Chondrocyte (in vitro differentiated cells): ENCODE measurements at regions not wholly inside any gene's neighbourhood (a gene's known extent, or its start where the extent isn't known, plus 50 kb on each side); places are given as distances from the start of the nearest gene placed in this dataset.
"Not testable (repeated sequence)": the region's sequence is repeated elsewhere in the genome, so short reads cannot be mapped to it uniquely, and the experiment has no call there.

ENCODE experiments used
- DNase-seq: peaks from one replicate; pipeline ENCODE4 v3.0.0; 2021; ENCODE audit warnings: mixed read lengths, low spot score
- H3K27ac Mint-ChIP-seq: one replicate; pipeline ENCODE4 v1.8.0; 2021; ENCODE audit warnings: mild to moderate bottlenecking, moderate library complexity, mixed read lengths; ENCODE audit not compliant: unreplicated experiment
- H3K27me3 Mint-ChIP-seq: 2 replicates; pipeline ENCODE4 v1.8.0; 2021; ENCODE audit warnings: low read depth, mixed read lengths
- H3K36me3 Mint-ChIP-seq: 2 replicates; pipeline ENCODE4 v1.8.0; 2021; ENCODE audit warnings: low read depth, mixed read lengths
- H3K4me1 Mint-ChIP-seq: 2 replicates; pipeline ENCODE4 v1.8.0; 2021; ENCODE audit warnings: low read depth, mild to moderate bottlenecking, mixed read lengths
- H3K4me3 Mint-ChIP-seq: one replicate; pipeline ENCODE4 v1.8.0; 2021; ENCODE audit warnings: mild to moderate bottlenecking, moderate library complexity, mixed read lengths; ENCODE audit not compliant: unreplicated experiment
- H3K9me3 Mint-ChIP-seq: 2 replicates; pipeline ENCODE4 v1.8.0; 2021; ENCODE audit warnings: low read depth, mixed read lengths
- TF ChIP-seq, protein P1 (sequence below): fragments of 200-600 bp; sonication (generic); IDR thresholded peaks from 2 replicates; pipeline ENCODE4 v1.5.0; 2021; ENCODE audit warnings: antibody characterized with exemption, mild to moderate bottlenecking, moderate library complexity

GRCh38 chr3:21013566-21013965, 737.4 kb downstream of the ZNF385D start:
- H3K9me3 Mint-ChIP-seq = peaks cover 41% of the 10 kb centered on the region
- H3K4me3 Mint-ChIP-seq = no peak overlapping the region
- TF ChIP-seq, protein P1, sequence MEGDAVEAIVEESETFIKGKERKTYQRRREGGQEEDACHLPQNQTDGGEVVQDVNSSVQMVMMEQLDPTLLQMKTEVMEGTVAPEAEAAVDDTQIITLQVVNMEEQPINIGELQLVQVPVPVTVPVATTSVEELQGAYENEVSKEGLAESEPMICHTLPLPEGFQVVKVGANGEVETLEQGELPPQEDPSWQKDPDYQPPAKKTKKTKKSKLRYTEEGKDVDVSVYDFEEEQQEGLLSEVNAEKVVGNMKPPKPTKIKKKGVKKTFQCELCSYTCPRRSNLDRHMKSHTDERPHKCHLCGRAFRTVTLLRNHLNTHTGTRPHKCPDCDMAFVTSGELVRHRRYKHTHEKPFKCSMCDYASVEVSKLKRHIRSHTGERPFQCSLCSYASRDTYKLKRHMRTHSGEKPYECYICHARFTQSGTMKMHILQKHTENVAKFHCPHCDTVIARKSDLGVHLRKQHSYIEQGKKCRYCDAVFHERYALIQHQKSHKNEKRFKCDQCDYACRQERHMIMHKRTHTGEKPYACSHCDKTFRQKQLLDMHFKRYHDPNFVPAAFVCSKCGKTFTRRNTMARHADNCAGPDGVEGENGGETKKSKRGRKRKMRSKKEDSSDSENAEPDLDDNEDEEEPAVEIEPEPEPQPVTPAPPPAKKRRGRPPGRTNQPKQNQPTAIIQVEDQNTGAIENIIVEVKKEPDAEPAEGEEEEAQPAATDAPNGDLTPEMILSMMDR = no peak
- DNase-seq = no peak
- no peaks in the 10 kb centered on the region for H3K27me3 Mint-ChIP-seq
- peaks cover 2% of the 10 kb centered on the region for H3K36me3 Mint-ChIP-seq
- no peak overlapping the region for H3K27ac Mint-ChIP-seq
- no peaks in the 10 kb centered on the region for H3K4me1 Mint-ChIP-seq

- DNase-seq = no peak
- no peaks in the 10 kb centered on the region for H3K36me3 Mint-ChIP-seq
- no peak overlapping the region for H3K27ac Mint-ChIP-seq
- no peaks in the 10 kb centered on the region for H3K4me1 Mint-ChIP-seq
- TF ChIP-seq, protein P1 = no peak
- no peaks in the 10 kb centered on the region for H3K9me3 Mint-ChIP-seq
- H3K27me3 Mint-ChIP-seq = no peaks in the 10 kb centered on the region
- H3K4me3 Mint-ChIP-seq = no peak overlapping the region
Observed at GRCh38 chr3:20999661-21000060, 751.3 kb downstream of the ZNF385D start.

GRCh38 chr3:20997183-20997582, 753.8 kb downstream of the ZNF385D start:
- no peaks in the 10 kb centered on the region for H3K36me3 Mint-ChIP-seq
- H3K9me3 Mint-ChIP-seq = no peaks in the 10 kb centered on the region
- no peak overlapping the region for H3K4me3 Mint-ChIP-seq
- H3K27me3 Mint-ChIP-seq = no peaks in the 10 kb centered on the region
- TF ChIP-seq, protein P1 = no peak
- no peak overlapping the region for H3K27ac Mint-ChIP-seq
- no peaks in the 10 kb centered on the region for H3K4me1 Mint-ChIP-seq
- DNase-seq = no peak

DNA sequence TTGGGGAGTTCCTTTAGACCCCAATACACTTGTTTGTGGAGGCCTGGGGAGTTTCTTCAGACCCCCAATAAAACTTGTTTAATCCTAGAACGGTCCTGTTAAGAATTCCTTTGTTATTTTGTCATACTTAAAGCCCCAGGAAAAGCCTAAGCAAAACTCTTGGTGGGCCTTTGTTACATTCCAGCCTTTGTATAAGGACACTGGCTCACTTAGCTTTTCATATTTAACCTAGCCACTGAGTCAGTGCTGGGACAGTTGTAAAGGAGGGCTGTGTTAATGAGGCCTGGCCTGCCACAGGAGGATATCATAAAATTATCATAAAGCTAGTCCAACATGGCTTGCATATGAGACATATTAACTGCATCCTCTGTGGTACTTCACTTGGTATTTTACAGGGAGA, 760.1 kb downstream of the ZNF385D start:
- DNase-seq = no peak
- Mint-ChIP-seq H3K4me1 (no peaks in the 10 kb centered on the region), H3K36me3 (no peaks in the 10 kb centered on the region), H3K9me3 (no peaks in the 10 kb centered on the region), H3K27ac (no peak overlapping the region), H3K4me3 (no peak overlapping the region), H3K27me3 (no peaks in the 10 kb centered on the region)
- TF ChIP-seq, protein P1 = no peak

GRCh38 chr3:20989653-20990052, 761.4 kb downstream of the ZNF385D start:
- not testable (repeated sequence) for DNase-seq, H3K4me1 Mint-ChIP-seq, H3K9me3 Mint-ChIP-seq, H3K4me3 Mint-ChIP-seq, H3K27me3 Mint-ChIP-seq, H3K36me3 Mint-ChIP-seq, H3K27ac Mint-ChIP-seq

GRCh38 chr3:20984594-20985205, 766.3 kb downstream of the ZNF385D start:
- Mint-ChIP-seq H3K4me1 (no peaks in the 10 kb centered on the region), H3K36me3 (no peaks in the 10 kb centered on the region), H3K27ac (no peak overlapping the region), H3K4me3 (no peak overlapping the region), H3K27me3 (no peaks in the 10 kb centered on the region), H3K9me3 (no peaks in the 10 kb centered on the region)
- DNase-seq = no peak
- TF ChIP-seq, protein P1 = no peak
